ENCODE measurements at regions not wholly inside any gene's neighbourhood (a gene's known extent, or its start where the extent isn't known, plus 50 kb on each side); places are given as distances from the start of the nearest gene placed in this dataset.
"Not testable (repeated sequence)": the region's sequence is repeated elsewhere in the genome, so short reads cannot be mapped to it uniquely, and the experiment has no call there.

DNA sequence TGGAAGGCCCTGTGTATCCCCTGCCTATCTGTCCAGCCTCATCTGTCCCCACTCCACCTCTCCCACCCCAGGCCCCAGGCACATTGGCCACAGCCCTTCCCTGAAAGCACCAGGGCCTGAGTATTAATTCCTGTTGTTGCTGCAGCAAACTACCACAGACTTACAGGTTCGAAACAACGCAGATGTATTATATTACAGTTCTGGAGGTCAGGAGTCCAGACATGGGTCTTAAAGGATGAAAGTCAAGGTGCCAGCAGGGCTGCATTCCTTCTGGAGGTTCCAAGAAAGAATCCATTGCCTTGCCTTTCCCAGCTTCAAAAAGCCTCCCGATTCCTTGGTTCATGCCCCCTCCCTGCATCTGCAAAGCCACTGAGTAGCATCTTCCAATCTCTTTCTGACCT is 78.7 kb upstream of the LAPTM4A start:
- DNase-seq = no peak

DNA sequence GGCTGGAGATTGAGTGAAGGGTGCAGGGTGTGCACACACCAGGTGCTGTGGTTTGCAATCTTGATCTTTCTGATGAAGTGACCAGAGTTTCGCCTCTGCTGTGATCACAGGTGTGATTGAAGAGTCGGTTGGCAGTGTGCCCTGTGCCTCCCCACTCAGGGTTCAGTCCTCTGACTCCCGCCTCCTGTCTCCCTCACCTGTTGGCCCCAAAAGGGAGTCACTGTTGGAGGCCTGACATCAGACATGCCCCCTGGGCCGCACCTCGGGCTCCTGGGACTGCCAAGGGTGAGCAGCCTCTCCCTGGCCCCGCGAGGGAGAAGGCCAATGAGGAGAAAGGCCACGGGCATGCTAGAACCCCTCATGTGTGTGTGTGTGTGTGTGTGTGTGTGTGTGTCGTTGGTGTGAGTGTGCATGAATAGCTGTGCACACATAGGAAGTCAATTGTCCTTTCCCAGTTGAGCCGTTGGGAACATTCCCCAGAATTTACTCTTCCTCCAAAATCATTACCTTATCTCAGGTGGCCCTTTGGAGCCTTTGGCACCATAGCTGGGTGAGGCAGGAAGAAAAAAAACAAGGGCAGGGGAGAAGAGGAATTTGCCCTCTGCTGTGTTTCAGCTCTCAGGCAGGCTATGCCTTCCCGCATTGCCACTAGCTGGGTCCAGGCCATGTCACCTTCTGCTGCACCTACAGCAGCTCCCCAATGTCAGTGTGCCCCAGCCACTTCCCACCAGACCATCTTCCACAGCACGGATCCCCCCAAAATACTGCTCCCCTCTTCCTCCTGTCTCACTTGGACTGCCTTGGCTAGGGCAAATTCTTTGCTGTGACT is 78.1 kb upstream of the LAPTM4A start:
- DNase-seq = no peak

DNA sequence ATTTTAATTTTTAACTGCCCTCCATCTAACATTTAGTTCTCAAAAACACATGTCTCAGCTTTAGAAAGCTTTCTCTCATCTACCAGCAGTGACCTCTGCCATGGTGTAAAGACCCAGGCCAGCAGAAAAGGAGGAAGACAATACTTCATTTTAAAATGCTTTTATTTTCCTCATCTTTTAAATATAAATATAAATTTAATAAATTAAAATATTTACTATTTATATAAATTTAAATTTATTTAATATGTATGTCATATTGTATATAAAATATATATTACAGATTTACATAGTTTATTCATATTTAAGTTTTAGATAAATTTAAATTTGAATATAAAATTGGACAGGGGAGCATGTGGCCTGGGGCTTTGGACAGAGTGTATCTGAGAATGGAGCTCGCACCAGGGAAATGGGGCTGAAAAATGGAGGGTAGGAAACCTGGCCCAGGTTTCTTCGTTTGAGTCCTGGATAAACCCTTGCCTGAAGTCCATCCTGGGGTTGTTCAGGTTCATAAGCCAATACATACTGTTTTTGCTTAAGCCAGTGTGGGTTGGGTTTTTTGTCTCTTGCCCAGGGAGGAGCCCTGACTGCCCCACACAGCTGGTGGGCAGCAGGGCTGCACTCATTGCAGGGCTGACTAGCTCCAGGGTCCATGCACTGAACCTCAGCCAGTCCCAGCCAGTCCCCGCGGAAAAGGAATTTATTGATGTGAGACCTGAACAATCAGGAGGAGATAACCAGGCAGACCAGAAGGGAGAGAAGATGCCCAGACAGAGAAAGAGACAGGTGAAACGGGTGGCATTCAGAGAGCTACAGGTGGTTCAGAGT is 77.3 kb upstream of the LAPTM4A start:
- no peak for DNase-seq

DNA sequence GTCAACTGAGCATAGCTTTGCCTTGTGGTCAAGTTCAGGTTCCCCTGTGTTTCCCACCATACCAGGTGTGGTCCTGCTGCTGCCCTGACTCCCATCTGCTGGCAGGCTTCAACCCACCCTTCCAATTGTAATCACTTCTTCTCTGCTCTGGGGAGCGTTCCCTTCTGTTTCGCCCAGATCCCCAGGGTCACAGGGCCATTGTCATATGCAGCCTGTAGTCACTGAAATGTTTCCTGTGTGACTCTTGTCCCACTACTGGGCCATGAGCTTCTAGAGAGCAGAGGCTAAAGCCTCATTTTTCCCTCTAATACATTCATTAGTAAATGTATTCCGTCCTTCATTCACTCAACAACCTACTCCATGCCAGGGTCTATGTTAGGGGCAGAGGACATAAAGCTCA is 75.0 kb upstream of the LAPTM4A start:
- DNase-seq = no peak

DNA sequence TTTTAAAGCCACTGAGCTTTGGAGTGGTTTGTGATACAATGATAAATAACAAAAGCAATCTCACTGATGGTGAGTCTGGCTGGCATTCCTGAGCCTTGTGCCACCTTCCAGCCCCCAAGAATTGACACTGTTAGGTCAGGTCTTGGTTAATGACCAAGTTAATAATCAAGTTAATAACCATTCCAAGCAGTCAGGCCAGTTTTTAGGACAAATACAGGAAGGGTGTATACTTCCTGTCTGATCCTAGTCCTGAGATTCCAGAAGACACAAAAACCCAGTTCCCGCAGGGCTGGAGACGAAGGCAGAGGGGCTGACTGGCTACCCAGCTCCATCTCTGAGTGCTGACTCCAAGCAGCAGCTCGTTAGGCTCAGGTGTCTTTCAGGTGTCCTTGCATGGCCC is 74.6 kb upstream of the LAPTM4A start:
- DNase-seq = no peak

DNA sequence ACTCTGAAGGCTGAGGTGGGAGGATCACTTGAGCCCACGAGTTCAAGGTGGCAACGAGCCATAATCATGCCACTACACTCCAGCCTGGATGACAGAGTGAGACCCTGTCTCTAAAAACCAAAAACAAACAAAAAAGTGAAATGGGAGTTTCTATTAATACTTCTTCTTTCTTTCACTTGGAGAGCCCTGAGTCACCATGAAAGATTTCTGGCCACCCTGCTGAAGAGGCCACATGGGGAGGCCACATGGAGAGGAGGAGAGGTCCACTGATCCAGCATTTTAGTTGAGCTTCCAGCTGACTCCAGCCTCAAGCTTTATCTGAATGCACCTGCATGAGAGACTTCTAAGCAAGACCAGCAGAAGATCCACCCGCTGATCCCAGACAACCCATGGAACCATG is 74.2 kb upstream of the LAPTM4A start:
- DNase-seq = no peak

DNA sequence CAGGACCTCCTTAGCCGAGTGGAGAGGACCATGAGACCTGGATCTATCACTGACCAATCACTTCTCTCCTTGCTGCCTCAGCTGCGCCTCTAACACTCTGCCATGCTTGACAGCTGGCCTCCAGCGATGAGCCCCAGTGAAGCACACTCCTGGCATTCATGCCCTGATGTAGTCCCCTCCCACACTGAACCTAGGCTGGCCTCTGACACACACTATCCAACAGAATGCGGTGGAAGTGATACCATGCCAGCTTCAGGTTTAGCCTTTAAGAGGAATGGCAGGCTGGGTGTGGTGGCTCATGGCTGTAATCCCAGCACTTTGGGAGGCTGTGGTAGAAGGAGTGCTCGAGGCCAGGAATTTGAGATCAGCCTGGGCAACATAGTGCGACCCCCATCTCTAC is 73.7 kb upstream of the LAPTM4A start:
- no peak for DNase-seq

DNA sequence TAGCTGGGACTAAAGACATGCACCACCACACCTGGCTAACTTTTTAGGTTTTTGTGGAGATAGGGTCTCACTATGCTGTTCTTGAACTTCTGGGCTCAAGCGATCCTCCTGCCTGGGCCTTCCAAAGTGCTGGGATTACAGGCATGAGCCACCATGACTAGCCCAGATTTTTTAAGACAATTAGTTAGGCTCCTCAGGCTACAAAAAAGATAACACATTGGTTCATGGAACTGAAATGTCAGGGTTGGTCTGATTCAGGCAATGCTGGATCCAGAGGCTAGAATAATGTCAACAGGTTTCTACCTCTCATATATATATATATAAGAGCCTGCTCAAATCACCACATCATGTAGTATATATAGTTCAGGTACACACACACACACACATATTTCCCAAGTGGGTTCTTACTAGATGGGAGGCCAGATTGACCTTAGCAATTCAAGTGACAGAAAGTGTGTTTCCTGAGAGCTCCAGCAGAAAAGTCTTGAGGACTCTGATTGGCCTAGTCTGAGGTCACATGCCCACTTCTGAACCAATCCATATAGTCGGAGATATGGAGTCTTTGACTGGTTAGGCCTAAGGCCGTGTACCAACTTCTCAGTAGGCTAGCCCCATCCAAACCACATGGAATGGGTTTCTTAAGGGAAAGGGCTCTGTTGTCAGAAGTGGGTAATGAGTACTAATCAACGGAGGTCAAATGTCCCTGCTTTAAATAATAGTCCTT is 72.6 kb upstream of the LAPTM4A start:
- DNase-seq = no peak

DNA sequence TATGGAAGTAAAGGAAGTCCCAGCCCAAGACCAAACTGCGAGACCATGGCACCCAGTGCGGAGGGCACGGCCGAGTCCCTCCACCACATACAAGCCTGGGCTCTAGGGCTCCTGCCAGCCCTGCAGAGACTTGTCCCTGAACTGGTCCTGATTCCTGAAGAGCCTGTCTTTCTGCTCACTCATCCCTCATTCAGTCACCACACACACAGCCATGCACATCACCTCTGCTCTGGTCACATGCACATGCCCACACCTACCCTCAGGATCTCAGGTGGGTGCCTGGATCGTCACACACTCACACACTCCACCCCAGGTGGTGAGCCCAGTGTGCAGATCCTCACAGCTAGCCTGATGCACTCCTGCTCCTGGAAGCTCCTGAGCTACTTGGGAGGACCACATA is 71.4 kb upstream of the LAPTM4A start:
- DNase-seq = no peak

DNA sequence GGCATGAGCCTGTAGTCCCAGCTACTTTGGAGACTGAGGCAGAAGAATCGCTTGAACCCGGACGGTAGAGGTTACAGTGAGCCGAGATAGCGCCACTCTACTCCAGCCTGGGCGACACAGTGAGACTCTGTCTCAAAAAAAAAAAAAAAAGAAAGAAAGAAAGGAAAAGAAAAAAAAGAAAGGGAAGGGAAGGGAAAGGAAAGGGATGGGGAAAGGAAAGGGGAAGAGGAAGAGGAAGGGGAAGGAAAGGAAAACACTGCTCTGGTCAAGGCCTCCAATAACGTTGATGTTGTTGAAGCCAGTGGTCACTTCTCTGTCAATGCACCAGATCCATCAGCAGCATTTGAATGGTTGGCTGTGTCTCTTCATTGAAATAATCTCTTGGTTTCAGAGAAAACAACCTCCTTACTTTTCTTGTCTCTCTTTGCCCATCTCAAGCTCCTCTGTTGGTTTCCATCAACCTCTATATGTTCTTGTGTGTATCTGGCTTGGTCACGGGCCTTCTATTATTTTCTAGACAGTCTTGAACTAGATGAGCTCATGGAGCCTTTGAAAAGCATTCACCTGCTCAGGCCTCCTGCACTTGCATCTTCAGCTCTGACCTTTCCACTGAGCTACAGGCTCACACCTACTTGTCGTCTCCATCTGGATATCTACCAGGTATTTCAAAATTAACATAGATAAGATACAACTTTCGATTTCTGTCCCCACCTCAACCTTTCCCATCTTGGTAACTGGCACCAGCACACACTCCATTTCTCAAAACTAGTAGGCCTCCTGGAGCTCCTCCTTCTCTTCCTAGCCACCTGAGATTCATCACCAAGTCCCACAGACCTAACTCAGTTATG is 69.4 kb upstream of the LAPTM4A start:
- DNase-seq = no peak

DNA sequence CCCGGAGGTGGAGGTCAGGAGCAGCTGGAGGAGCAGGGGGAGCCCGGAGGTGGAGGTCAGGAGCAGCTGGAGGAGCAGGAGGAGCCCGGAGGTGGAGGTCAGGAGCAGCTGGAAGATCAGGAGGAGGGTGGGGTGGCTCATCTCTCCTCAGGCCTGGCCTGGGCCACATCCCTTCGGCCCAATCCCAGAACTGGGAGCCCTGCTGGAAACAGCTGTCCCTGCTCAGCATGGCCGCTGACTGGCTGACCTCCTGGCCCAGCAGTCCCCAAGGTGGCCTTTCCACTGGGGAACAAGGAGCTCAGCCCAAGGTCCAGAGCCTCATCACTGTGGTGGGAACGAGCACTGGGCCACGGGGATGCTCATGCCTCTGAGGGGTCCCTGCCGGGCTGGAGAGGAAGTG is 66.6 kb upstream of the LAPTM4A start:
- no peak for DNase-seq

DNA sequence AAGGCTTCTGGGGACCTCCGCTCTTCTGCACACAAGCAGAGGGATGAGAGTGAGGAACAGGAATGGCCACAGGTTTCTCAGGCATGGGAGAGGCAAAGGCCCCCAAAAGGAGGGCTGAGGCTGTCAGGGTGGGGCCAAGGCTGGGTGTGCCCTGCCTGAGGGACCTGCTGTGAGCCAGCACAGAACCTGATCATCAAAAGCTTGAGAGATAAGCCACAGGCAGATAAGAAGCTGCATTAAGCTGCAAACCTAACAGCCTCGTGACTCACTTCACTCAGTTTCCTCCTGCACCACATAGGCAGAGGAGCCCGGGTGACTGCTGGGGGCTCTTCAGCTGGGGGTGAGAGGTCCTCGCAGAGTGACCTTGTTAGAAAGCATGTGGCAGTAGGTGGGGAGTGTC is 64.5 kb upstream of the LAPTM4A start:
- no peak for DNase-seq

DNA sequence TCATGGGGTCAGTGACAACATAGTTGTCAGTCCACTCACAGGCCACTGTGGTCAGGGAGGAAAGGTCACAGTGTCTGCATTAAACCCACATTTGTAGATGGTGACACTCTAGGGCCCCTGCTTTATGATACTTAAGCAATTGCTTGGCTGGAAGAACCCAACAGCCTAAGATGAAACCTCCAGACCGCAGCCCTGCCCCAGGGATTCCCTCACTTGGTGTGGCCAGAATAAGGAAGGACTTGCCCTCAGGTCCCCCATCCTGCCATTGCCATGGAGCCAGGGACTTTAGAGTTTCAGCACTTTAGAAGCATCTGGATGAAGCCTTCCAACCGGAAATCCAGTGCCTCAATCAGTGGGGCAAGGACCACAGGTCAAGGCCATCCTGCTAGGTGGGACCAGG is 63.9 kb upstream of the LAPTM4A start:
- DNase-seq = no peak

DNA sequence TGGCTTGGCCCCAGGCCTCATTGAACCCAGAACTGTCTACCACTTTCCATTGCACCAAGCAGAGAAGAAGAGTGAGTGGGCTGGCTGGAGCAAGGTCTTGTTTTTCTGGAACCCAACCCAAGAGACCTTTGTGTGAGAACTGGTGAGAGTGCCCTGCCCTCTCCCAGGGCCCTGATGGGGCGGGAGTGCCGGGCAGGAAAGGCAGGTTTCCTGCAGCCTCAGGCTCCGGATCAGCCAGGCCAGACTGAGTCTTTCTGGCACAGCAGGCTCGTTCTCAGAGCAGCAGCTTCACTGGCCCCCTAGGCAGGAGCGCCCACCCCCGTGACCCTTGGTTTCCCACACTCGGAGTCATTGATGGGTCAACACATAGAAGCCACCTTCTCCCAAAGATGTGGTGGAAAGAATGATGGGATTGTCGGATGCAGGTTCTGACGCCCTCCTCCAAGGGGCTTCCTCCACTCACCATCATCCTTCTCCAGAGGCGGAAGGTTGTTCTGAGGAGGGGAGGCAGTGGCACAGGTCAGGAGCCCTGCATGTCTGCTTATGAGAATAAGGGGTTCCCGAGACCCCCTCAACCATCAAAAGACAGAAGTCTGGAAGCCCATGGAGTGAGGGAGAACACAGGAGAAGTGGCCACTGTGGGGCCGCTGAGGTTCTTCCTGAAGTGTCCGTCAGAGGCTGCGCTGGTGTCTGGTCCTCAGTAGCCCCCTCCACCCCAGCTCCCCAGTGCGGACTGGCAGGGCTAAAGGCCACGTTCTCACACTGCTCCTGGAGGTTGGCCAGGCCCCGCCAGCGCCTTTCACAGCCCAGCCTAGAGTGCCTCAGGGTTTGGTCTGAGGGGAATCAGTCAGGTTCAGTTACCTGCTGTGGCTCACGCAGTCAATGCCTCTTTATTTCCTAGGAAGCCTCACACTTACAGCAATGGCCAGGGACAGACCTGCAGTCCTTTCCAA is 62.8 kb upstream of the LAPTM4A start:
- no peak for DNase-seq

DNA sequence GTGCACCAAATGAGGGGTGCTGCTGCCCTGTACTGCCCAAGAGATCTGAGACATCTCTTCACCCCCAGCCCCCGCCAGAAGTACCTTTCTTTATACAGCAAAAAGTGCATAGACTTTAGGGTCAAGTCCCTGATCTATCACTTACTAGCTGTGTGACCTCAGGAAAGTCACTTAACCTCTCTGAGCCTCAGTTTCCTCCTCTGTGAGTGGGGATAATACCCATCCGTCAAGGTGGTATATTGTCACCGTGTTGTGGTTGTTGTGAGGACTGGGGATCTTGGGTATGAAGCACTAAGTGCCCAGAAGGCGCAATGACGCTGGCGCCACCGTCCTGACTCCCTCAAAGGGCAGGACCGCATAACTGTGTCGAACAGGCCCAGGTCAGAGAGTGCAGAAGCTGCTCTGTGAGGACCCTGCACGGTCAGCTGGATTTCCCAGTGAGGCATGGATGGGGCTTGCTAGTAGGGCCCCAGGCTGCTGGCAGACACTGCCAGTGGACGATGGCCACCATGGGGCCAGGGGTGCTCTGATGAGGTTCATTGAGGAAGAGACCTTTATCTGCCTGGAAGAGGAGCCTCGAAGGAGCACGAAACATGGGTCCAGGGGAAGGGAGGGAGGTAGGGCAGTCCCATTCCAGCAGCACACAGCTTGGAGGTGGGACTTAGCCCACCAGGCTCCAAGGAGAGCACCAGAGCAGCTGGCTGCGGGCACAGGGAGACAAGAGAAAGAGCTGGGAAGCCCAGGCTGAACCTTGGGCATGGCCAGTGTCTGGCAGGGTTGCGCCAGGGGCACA is 61.8 kb upstream of the LAPTM4A start:
- no peak for DNase-seq

DNA sequence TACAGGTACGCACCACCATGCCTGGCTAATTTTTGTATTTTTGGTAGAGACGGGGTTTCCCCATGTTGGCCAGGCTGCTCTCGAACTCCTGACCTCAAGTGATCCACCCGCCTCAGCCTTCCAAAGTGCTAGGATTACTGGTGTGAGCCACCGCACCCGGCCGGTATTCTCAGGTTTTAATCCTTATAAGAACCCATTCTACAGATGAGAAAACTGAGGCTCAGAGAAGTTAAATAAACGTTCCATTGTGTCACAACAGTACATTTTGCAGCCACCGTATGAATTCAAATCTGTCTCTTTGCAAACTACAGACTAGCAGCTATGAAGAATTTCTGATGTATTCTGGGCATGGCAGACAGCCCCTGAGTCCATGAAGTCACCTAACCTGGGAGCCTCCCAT is 60.9 kb upstream of the LAPTM4A start:
- not testable (repeated sequence) for DNase-seq

DNA sequence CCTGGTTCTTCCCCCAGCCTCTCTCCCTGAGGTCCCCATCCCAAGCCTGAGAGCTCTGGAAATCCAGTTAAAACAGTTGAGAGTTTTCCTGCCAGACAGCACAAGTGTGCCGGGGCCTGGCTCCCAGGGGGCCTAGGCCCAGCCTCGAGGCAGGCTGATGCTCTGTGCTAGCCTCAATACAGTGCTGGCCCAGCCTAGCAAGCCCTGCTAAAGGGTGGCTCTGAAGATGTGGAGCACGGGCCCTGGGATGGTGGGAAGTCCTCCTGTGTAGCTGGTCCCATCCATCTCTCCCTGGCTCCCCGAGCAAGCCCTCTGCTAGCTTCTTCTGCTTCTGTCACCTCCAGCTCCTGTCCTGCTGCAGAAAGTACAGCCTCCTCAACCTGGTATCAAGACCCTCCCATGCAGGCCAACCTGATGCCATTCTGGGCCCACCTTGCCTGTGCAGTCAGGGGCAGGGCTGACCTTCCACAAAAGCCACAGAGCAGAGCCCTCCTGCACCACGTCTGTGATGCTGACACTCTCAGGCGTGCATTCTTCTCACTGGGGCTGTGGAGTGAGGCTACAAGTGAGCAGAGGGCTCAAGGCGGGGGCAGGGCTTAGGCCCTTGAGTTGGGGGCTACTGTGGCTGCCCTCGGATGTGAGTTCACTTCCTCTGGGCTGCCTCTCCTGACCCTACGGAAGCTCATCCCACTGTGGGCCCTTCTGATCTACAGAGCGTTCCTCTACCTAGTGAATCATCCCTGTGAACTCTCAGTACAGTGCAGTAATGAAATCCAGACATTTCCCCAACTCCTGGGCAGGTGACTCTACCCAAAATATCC is 60.1 kb upstream of the LAPTM4A start:
- no peak for DNase-seq

DNA sequence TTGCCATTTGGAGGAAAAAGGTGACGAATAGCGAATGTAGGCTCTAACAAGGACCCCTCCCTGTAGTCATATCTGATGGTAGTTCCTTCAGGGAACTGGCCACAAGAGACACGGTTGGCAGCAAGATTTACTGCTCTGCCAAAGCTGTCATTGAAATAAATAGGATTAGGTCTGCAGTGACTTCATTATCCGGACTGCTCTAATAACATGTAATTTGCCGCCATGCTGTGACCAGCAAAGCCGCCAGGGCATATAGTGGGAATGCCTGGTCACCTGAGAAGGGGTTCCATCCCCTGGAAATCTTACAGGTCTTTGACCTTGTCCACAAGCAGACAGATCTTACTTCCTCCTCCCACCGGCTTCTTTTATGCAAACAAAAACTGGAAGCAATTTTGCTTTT is 59.4 kb upstream of the LAPTM4A start:
- DNase-seq = no peak

DNA sequence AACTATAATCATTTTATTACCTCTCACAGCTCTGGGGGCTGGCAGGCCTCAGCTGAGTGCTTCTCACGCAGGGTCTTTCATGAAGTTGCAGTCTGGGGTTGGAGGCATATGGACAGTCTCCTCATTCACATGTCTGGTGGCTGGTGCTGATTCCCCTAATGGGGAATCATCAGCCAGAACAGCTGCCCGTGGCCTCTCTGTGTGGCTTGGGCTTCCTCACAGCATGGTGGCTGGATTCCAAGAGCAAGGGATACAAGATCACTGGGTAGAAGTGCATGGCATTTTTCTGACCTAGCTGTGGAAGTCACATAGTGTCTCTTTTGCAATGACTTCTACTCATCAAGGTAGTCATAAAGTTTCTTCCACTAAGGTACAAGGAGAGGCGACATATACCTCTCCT is 59.0 kb upstream of the LAPTM4A start:
- no peak for DNase-seq

Data from Kasumi-1 (cell line).